A549 (cell line): ENCODE measurements at regions not wholly inside any gene's neighbourhood (a gene's known extent, or its start where the extent isn't known, plus 50 kb on each side); places are given as distances from the start of the nearest gene placed in this dataset.

Experiments used
- ATAC-seq, 2 experiments: fragments of 200-7000 bp in 1 of 2; fragments of >200 bp in 1 of 2; cut with Nextera tagmentation in 1 of 2; cut with Tn5 transposase in 1 of 2; 3 replicates each; pipeline versions ENCODE4 v1.8.0 to v1.9.1; 2018 to 2020; ENCODE audit warnings: mild to moderate bottlenecking in 1 of 2, moderate library complexity in 1 of 2
- CTCF ChIA-PET: fragments of 300-600 bp; sonication (Branson Sonifier 250); formaldehyde crosslinking; extraction: SDS; loops from one replicate; lab custom pipeline; 2021; ENCODE audit warnings: antibody characterized with exemption, inconsistent platforms; lab: Yijun Ruan, JAX
- POLR2A ChIA-PET: fragments of 350-600 bp; formaldehyde crosslinking; extraction: SDS; loops from one replicate; lab custom pipeline; 2021; ENCODE audit warnings: antibody characterized with exemption, inconsistent platforms; lab: Yijun Ruan, JAX
- DNase-seq, 2 experiments: peaks; one replicate each; pipeline versions ENCODE4 v3.0.0 to v3.0.0-alpha.2; 2011 to 2016; ENCODE audit warnings: low read depth in 1 of 2, low spot score in 1 of 2
- FAIRE-seq: peaks from 2 replicates; lab custom pipeline; 2011; peaks lifted over from hg19 to GRCh38; lab: Jason Lieb, UNC
- H3K27ac ChIP-seq, 2 experiments: fragments of >200 bp; sonication (Bioruptor Twin); formaldehyde crosslinking; 3 replicates each; pipeline ENCODE4 v1.5.1; 2016 to 2017
- H3K4me1 ChIP-seq: fragments of >200 bp; sonication (Bioruptor Twin); formaldehyde crosslinking; 3 replicates; pipeline ENCODE4 v1.6.1; 2016
- H3K4me2 ChIP-seq: fragments of >200 bp; sonication (Bioruptor Twin); formaldehyde crosslinking; 3 replicates; pipeline ENCODE4 v1.6.1; 2016
- H3K4me3 ChIP-seq: fragments of >200 bp; sonication (Bioruptor Twin); formaldehyde crosslinking; 3 replicates; pipeline ENCODE4 v1.5.1; 2016
- H3K9me3 ChIP-seq: fragments of >200 bp; sonication (Bioruptor Twin); formaldehyde crosslinking; 3 replicates; pipeline ENCODE4 v1.6.1; 2016
- BCL3 ChIP-seq: fragments of >200 bp; sonication (Bioruptor Twin); formaldehyde crosslinking; IDR thresholded peaks from 3 replicates; pipeline ENCODE4 v1.6.1; 2016
- CHD2 ChIP-seq: fragments of 150-350 bp; IDR thresholded peaks from 2 replicates; pipeline ENCODE4 v1.6.1; 2014; ENCODE audit warnings: low read length; ENCODE audit not compliant: partially characterized antibody
- CHD4 ChIP-seq: fragments of 200-600 bp; sonication (generic); IDR thresholded peaks from 2 replicates; pipeline ENCODE4 v1.6.1; 2016; ENCODE audit warnings: antibody characterized with exemption, mild to moderate bottlenecking, borderline replicate concordance
- EP300 ChIP-seq, 2 experiments: fragments of >200 bp; sonication (Bioruptor Twin); formaldehyde crosslinking; IDR thresholded peaks; 2 replicates in 1 of 2; 3 replicates in 1 of 2; pipeline ENCODE4 v1.6.1; 2016 to 2017
- KDM5A ChIP-seq: fragments of 200-600 bp; sonication (generic); IDR thresholded peaks from 2 replicates; pipeline ENCODE4 v1.6.1; 2016; ENCODE audit warnings: antibody characterized with exemption, mild to moderate bottlenecking
- NFE2L2 ChIP-seq: fragments of 150-350 bp; conservative IDR thresholded peaks from 2 replicates; pipeline ENCODE4 v1.6.1; 2014; ENCODE audit warnings: low read length
- POLR2A ChIP-seq: IDR thresholded peaks from 2 replicates; pipeline ENCODE4 v1.6.1; 2012; ENCODE audit warnings: mild to moderate bottlenecking, low read length
- RAD21 ChIP-seq, 2 experiments: fragments of >200 bp in 1 of 2; sonication (Bioruptor Twin) in 1 of 2; formaldehyde crosslinking in 1 of 2; IDR thresholded peaks in 1 of 2; conservative IDR thresholded peaks in 1 of 2; 2 replicates in 1 of 2; 3 replicates in 1 of 2; pipeline ENCODE4 v1.6.1; 2012 to 2018; ENCODE audit warnings: inconsistent platforms in 1 of 2
- RCOR1 ChIP-seq: fragments of 150-350 bp; IDR thresholded peaks from 2 replicates; pipeline ENCODE4 v1.6.1; 2014; ENCODE audit warnings: antibody characterized with exemption, low read length, low read depth
- TFCP2L1 ChIP-seq: fragments of 250-450 bp; sonication (Bioruptor Pico); IDR thresholded peaks from 2 replicates; pipeline ENCODE4 v1.5.0; 2021; ENCODE audit warnings: mild to moderate bottlenecking
- ZNF302 ChIP-seq: fragments of 250-450 bp; sonication (Bioruptor Pico); IDR thresholded peaks from 2 replicates; pipeline ENCODE4 v1.9.0; 2021; ENCODE audit warnings: inconsistent platforms, mild to moderate bottlenecking, moderate library complexity
- WGBS: methylation state at CpG from one replicate; pipeline ENCODE4 v1.1.6; 2017; ENCODE audit errors: missing lambda C conversion rate; 5-methylcytosine and 5-hydroxymethylcytosine counted together
- TF ChIP-seq, protein P1 (sequence below): IDR thresholded peaks from 2 replicates; pipeline ENCODE4 v1.6.1; 2012
- TF ChIP-seq, protein P2 (sequence below): fragments of >200 bp; sonication (Bioruptor Twin); formaldehyde crosslinking; IDR thresholded peaks from 2 replicates; pipeline ENCODE4 v1.6.1; 2016
- TF ChIP-seq, protein P3 (sequence below): fragments of >200 bp; sonication (Bioruptor Twin); formaldehyde crosslinking; IDR thresholded peaks from 3 replicates; pipeline ENCODE4 v1.5.1; 2016
- TF ChIP-seq, protein P4 (sequence below): fragments of 150-350 bp; IDR thresholded peaks from 2 replicates; pipeline ENCODE4 v1.6.1; 2014; ENCODE audit warnings: low read depth, mild to moderate bottlenecking, low read length

- 74% methylated on average over 1 of the region's 1 CpG for WGBS
- no peak overlapping the region for H3K27ac ChIP-seq
- FAIRE-seq (no peak), DNase-seq (no peak), ATAC-seq (no peak)
- no peak overlapping the region for H3K4me2 ChIP-seq
- no peaks in the 10 kb centered on the region for H3K9me3 ChIP-seq
- POLR2A ChIA-PET, result no interaction called here
- H3K4me3 ChIP-seq, result no peak overlapping the region
- CTCF ChIA-PET, result interaction anchor here (1.2 to 1.5 kb wide), 2 partner anchors 10 to 344 kb away, joined by 3 read pairs; no protein-coding TSS in a partner anchor
- TF ChIP-seq BCL3 (no peak), EP300 (IDR thresholded peaks at IDR 0.05) (no peak)
- H3K4me1 ChIP-seq, result 0 out of 3 replicates have a peak, but pooled peaks cover 7% of the 10 kb centered on the region
Measured at GRCh38 chr6:144588697-144589325, 303.7 kb downstream of the UTRN start.

GRCh38 chr6:144590532-144590931 lies 305.4 kb downstream of the UTRN start:
- DNase-seq (no peak), FAIRE-seq (no peak), ATAC-seq (no peak)
- CTCF ChIA-PET, result interaction anchor here (1.0 kb wide), 1 partner anchor 69 kb away, joined by 3 read pairs; no protein-coding TSS in a partner anchor
- Histone ChIP-seq H3K27ac (no peak overlapping the region), H3K4me1 (0 out of 3 replicates have a peak, but pooled peaks cover 7% of the 10 kb centered on the region), H3K4me2 (no peak overlapping the region), H3K4me3 (no peak overlapping the region), H3K9me3 (no peaks in the 10 kb centered on the region)
- 90% methylated on average over 4 of the region's 4 CpGs for WGBS
- no peak for TF ChIP-seq ZNF302
- TF ChIP-seq, protein P1, sequence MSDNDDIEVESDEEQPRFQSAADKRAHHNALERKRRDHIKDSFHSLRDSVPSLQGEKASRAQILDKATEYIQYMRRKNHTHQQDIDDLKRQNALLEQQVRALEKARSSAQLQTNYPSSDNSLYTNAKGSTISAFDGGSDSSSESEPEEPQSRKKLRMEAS, result no peak
- POLR2A ChIA-PET, result no interaction called here

DNA sequence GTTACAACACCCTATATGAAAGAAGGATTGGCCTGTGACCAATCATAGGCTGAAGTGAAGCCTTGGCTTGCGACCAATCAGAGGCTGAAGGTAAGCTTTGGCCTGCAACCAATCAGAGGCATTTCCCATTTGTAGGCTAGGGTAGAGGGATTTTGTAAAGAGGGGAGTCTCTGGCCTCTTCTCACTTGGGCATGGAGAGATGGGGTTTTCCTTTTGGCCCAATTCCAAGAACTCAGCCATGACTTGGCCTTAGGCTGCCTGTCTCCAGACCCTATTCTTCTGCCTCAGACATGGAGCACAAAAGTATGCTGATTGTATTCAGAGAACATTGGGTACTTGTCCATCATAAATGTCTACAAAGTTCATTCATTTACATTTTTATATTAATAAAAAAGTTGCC lies 308.3 kb downstream of the UTRN start:
- Histone ChIP-seq H3K4me3 (no peak overlapping the region), H3K27ac (no peak overlapping the region), H3K4me1 (0 out of 3 replicates have a peak, but pooled peaks cover 4% of the 10 kb centered on the region), H3K9me3 (no peaks in the 10 kb centered on the region), H3K4me2 (no peak overlapping the region)
- TF ChIP-seq POLR2A (no peak), KDM5A (no peak), RAD21 (conservative IDR thresholded peaks at IDR 0.05 in 1 of 2, IDR thresholded peaks at IDR 0.05 in 1 of 2) (no peak), RCOR1 (no peak), BCL3 (no peak), CHD2 (no peak), TFCP2L1 (CRISPR knock-in tag) (no peak), CHD4 (no peak), NFE2L2 (no peak)
- TF ChIP-seq, protein P2, sequence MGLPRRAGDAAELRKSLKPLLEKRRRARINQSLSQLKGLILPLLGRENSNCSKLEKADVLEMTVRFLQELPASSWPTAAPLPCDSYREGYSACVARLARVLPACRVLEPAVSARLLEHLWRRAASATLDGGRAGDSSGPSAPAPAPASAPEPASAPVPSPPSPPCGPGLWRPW, result no peak
- TF ChIP-seq, protein P3, sequence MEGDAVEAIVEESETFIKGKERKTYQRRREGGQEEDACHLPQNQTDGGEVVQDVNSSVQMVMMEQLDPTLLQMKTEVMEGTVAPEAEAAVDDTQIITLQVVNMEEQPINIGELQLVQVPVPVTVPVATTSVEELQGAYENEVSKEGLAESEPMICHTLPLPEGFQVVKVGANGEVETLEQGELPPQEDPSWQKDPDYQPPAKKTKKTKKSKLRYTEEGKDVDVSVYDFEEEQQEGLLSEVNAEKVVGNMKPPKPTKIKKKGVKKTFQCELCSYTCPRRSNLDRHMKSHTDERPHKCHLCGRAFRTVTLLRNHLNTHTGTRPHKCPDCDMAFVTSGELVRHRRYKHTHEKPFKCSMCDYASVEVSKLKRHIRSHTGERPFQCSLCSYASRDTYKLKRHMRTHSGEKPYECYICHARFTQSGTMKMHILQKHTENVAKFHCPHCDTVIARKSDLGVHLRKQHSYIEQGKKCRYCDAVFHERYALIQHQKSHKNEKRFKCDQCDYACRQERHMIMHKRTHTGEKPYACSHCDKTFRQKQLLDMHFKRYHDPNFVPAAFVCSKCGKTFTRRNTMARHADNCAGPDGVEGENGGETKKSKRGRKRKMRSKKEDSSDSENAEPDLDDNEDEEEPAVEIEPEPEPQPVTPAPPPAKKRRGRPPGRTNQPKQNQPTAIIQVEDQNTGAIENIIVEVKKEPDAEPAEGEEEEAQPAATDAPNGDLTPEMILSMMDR, result no peak
- TF ChIP-seq, protein P1, result no peak
- TF ChIP-seq, protein P4, sequence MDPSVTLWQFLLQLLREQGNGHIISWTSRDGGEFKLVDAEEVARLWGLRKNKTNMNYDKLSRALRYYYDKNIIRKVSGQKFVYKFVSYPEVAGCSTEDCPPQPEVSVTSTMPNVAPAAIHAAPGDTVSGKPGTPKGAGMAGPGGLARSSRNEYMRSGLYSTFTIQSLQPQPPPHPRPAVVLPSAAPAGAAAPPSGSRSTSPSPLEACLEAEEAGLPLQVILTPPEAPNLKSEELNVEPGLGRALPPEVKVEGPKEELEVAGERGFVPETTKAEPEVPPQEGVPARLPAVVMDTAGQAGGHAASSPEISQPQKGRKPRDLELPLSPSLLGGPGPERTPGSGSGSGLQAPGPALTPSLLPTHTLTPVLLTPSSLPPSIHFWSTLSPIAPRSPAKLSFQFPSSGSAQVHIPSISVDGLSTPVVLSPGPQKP, result no peak
- 100% methylated on average over 1 of the region's 1 CpG for WGBS
- ATAC-seq, result no peak
- POLR2A ChIA-PET, result no interaction called here
- no peak for DNase-seq
- CTCF ChIA-PET, result no interaction called here
- FAIRE-seq, result no peak
